HEK293 (cell line): ENCODE measurements at regions not wholly inside any gene's neighbourhood (a gene's known extent, or its start where the extent isn't known, plus 50 kb on each side); places are given as distances from the start of the nearest gene placed in this dataset.
A peak's percentile ranks its signal among the peaks of the same experiment; 100 is the strongest.

Experiments used
- CTCF ChIA-PET: fragments of 350-600 bp; formaldehyde crosslinking; extraction: SDS; loops from one replicate; lab custom pipeline; 2021; ENCODE audit warnings: antibody characterized with exemption; lab: Yijun Ruan, JAX
- POLR2A ChIA-PET: fragments of 300-600 bp; formaldehyde crosslinking; extraction: SDS; loops from one replicate; lab custom pipeline; 2020; ENCODE audit warnings: antibody characterized with exemption, inconsistent platforms; lab: Yijun Ruan, JAX
- H3K27ac ChIP-seq: fragments of 200-500 bp; sonication (Bioruptor generic); 2 replicates; pipeline ENCODE4 v1.5.1; 2014; ENCODE audit warnings: low read depth, low read length, control low read depth, inconsistent platforms; ENCODE audit errors: extremely low read depth
- H3K36me3 ChIP-seq, 2 experiments: fragments of 200-500 bp in 1 of 2; sonication (Bioruptor generic) in 1 of 2; 1 replicate in 1 of 2; 2 replicates in 1 of 2; pipeline ENCODE4 v1.5.1; 2014 to 2017; ENCODE audit warnings: inconsistent platforms in 2 of 2, low read length in 2 of 2; ENCODE audit not compliant: control insufficient read depth in 2 of 2, insufficient read depth in 1 of 2
- H3K4me1 ChIP-seq: fragments of 200-500 bp; sonication (Bioruptor generic); 2 replicates; pipeline ENCODE4 v1.5.1; 2014; ENCODE audit warnings: mild to moderate bottlenecking, low read length, inconsistent platforms; ENCODE audit not compliant: control insufficient read depth, insufficient read depth
- H3K4me3 ChIP-seq: 2 replicates; pipeline ENCODE4 v1.5.1; 2011; ENCODE audit warnings: low read depth, mild to moderate bottlenecking, control low read depth, low read length, moderate library complexity
- H3K9me3 ChIP-seq: fragments of 200-500 bp; sonication (Bioruptor generic); 2 replicates; pipeline ENCODE4 v1.5.1; 2014; ENCODE audit warnings: low read depth, low read length, inconsistent platforms; ENCODE audit not compliant: control insufficient read depth, insufficient read depth
- HOXD13 ChIP-seq: sonication (generic); formaldehyde crosslinking; IDR thresholded peaks from 2 replicates; pipeline ENCODE4 v1.8.0; 2022; ENCODE audit warnings: missing genetic modification reagents, borderline replicate concordance
- KLF10 ChIP-seq: fragments of 450-650 bp; IDR thresholded peaks from 2 replicates; pipeline ENCODE4 v1.5.1; 2018; ENCODE audit warnings: missing biosample characterization, mild to moderate bottlenecking, missing genetic modification characterization
- SP3 ChIP-seq: fragments of 450-650 bp; formaldehyde crosslinking; IDR thresholded peaks from 2 replicates; pipeline ENCODE4 v1.5.1; 2016; ENCODE audit warnings: missing biosample characterization, missing genetic modification characterization
- TCF7L2 ChIP-seq: IDR thresholded peaks from 2 replicates; pipeline ENCODE4 v1.6.1; 2011; ENCODE audit warnings: low read depth, mild to moderate bottlenecking, inconsistent platforms, low read length, moderate library complexity, borderline replicate concordance
- ZFP41 ChIP-seq: fragments of 450-650 bp; formaldehyde crosslinking; IDR thresholded peaks from 2 replicates; pipeline ENCODE4 v1.5.1; 2016; ENCODE audit warnings: missing biosample characterization, missing genetic modification characterization, borderline replicate concordance
- ZNF138 ChIP-seq: fragments of 450-650 bp; formaldehyde crosslinking; IDR thresholded peaks from 2 replicates; pipeline ENCODE4 v1.5.1; 2016; ENCODE audit warnings: missing biosample characterization, missing genetic modification characterization, borderline replicate concordance
- ZNF341 ChIP-seq: fragments of 450-650 bp; formaldehyde crosslinking; IDR thresholded peaks from 2 replicates; pipeline ENCODE4; 2016; ENCODE audit warnings: low read depth, missing biosample characterization, missing genetic modification characterization
- ZNF354C ChIP-seq: fragments of 450-650 bp; formaldehyde crosslinking; IDR thresholded peaks from 2 replicates; pipeline ENCODE4 v1.5.1; 2016; ENCODE audit warnings: missing biosample characterization, missing genetic modification characterization, low read depth, borderline replicate concordance
- ZNF501 ChIP-seq: fragments of 450-650 bp; formaldehyde crosslinking; IDR thresholded peaks from 2 replicates; pipeline ENCODE4 v1.5.1; 2016; ENCODE audit warnings: missing biosample characterization, missing genetic modification characterization
- ZNF514 ChIP-seq: fragments of 450-650 bp; formaldehyde crosslinking; IDR thresholded peaks from 2 replicates; pipeline ENCODE4 v1.5.1; 2016; ENCODE audit warnings: missing biosample characterization, missing genetic modification characterization
- ZNF548 ChIP-seq: fragments of 450-650 bp; formaldehyde crosslinking; IDR thresholded peaks from 2 replicates; pipeline ENCODE4 v1.5.1; 2016; ENCODE audit warnings: missing biosample characterization, missing genetic modification characterization
- ZNF561 ChIP-seq: fragments of 450-650 bp; IDR thresholded peaks from 2 replicates; pipeline ENCODE4 v1.5.1; 2018; ENCODE audit warnings: missing biosample characterization, missing genetic modification characterization, borderline replicate concordance
- ZSCAN5A ChIP-seq: fragments of 450-650 bp; formaldehyde crosslinking; IDR thresholded peaks from 2 replicates; pipeline ENCODE4 v1.5.1; 2016; ENCODE audit warnings: missing biosample characterization, missing genetic modification characterization
- TF ChIP-seq, protein P1 (sequence below): fragments of 450-650 bp; formaldehyde crosslinking; conservative IDR thresholded peaks from 2 replicates; pipeline ENCODE4 v1.5.1; 2016; ENCODE audit warnings: low read depth, missing biosample characterization, missing genetic modification characterization
- TF ChIP-seq, protein P2 (sequence below): fragments of 450-650 bp; formaldehyde crosslinking; IDR thresholded peaks from 2 replicates; pipeline ENCODE4 v1.5.1; 2017; ENCODE audit warnings: missing biosample characterization, missing genetic modification characterization
- TF ChIP-seq, protein P3 (sequence below): fragments of 450-650 bp; formaldehyde crosslinking; IDR thresholded peaks from 2 replicates; pipeline ENCODE4 v1.5.1; 2016; ENCODE audit warnings: missing biosample characterization, missing genetic modification characterization
- TF ChIP-seq, protein P4 (sequence below): fragments of 450-650 bp; formaldehyde crosslinking; IDR thresholded peaks from 2 replicates; pipeline ENCODE4 v1.5.1; 2016; ENCODE audit warnings: missing biosample characterization, missing genetic modification characterization
- TF ChIP-seq, protein P5 (sequence below): fragments of 450-650 bp; formaldehyde crosslinking; IDR thresholded peaks from 2 replicates; pipeline ENCODE4 v1.5.1; 2016; ENCODE audit warnings: missing biosample characterization, missing genetic modification characterization

DNA sequence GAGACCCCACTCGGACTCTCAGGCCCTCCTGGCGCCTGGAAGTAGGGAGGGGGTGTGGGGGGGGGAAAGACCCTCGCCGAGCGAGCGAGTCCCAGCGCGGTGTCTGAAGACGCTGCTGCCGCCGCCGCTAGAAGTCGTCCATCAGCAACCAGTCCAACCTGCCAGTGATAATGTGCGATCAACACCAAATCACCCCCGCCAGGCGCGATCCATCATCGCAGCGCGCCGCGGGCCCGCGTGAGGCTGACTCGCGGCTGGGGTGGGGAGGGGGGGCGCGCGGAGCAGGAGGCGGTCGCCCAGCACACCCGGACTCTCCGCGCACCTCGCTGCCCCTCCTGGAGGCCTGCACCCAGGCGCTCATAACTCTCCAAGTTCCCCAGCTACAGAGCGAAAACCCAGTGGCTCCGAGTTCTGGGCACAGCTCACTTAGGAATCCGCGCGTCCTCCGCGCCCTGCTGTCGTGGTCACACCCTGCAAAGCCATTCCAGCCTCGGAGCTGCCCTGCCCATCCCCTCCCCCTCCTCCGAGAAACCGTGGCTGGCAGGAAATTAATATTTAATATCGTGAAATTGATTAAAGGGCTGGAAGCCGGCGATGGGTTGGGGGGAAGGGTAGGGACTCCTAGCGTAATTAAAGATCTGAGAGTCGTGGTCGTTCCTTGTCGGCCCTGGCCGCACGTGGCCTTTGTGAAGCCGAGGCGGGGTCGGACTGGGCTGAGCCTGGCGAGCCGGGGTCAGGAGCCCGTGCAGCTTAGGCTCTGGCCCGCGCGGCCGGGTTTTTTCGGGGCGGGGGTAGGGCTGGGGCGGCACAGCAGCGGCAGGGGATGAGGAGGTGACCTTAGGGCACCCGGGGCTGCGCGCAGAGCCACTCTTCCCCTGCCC lies 58.1 kb upstream of the BCOR start (continued):
- TF ChIP-seq SP3 = no peak; the same call in 1 of the 2 replicates
- TF ChIP-seq, protein P1, sequence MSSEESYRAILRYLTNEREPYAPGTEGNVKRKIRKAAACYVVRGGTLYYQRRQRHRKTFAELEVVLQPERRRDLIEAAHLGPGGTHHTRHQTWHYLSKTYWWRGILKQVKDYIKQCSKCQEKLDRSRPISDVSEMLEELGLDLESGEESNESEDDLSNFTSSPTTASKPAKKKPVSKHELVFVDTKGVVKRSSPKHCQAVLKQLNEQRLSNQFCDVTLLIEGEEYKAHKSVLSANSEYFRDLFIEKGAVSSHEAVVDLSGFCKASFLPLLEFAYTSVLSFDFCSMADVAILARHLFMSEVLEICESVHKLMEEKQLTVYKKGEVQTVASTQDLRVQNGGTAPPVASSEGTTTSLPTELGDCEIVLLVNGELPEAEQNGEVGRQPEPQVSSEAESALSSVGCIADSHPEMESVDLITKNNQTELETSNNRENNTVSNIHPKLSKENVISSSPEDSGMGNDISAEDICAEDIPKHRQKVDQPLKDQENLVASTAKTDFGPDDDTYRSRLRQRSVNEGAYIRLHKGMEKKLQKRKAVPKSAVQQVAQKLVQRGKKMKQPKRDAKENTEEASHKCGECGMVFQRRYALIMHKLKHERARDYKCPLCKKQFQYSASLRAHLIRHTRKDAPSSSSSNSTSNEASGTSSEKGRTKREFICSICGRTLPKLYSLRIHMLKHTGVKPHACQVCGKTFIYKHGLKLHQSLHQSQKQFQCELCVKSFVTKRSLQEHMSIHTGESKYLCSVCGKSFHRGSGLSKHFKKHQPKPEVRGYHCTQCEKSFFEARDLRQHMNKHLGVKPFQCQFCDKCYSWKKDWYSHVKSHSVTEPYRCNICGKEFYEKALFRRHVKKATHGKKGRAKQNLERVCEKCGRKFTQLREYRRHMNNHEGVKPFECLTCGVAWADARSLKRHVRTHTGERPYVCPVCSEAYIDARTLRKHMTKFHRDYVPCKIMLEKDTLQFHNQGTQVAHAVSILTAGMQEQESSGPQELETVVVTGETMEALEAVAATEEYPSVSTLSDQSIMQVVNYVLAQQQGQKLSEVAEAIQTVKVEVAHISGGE (tag by site-specific recombination) = no peak
- TF ChIP-seq, protein P2, sequence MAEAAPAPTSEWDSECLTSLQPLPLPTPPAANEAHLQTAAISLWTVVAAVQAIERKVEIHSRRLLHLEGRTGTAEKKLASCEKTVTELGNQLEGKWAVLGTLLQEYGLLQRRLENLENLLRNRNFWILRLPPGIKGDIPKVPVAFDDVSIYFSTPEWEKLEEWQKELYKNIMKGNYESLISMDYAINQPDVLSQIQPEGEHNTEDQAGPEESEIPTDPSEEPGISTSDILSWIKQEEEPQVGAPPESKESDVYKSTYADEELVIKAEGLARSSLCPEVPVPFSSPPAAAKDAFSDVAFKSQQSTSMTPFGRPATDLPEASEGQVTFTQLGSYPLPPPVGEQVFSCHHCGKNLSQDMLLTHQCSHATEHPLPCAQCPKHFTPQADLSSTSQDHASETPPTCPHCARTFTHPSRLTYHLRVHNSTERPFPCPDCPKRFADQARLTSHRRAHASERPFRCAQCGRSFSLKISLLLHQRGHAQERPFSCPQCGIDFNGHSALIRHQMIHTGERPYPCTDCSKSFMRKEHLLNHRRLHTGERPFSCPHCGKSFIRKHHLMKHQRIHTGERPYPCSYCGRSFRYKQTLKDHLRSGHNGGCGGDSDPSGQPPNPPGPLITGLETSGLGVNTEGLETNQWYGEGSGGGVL (tag by site-specific recombination) = peak; percentile 36; the same call in 1 of the 2 replicates
- TF ChIP-seq, all 188 proteins: peak for 10

- peak overlapping the region; percentile 25 for H3K4me3 ChIP-seq
- H3K36me3 ChIP-seq = no peaks in the 10 kb centered on the region
- no peaks in the 10 kb centered on the region for H3K9me3 ChIP-seq
- ChIA-PET POLR2A (interaction anchor here (0.7 to 1.5 kb wide), 3 partner anchors 56 to 488 kb away, joined by 3 to 5 read pairs (median 3); no protein-coding TSS in a partner anchor), CTCF (interaction anchor here (0.6 to 0.7 kb wide), 2 partner anchors 91 to 440 kb away, joined by 3 to 4 read pairs; no protein-coding TSS in a partner anchor)
- H3K27ac ChIP-seq = peak overlapping the region; percentile 95
- peaks cover 12% of the 10 kb centered on the region for H3K4me1 ChIP-seq
- TF ChIP-seq ZNF341 (no peak), ZFP41 (tag by site-specific recombination) (no peak), ZNF138 (tag by site-specific recombination) (no peak), HOXD13 (CRISPR knock-in tag) (no peak), ZSCAN5A (no peak), ZNF501 (tag by site-specific recombination) (no peak), ZNF514 (tag by site-specific recombination) (no peak), ZNF561 (tag by site-specific recombination) (no peak), KLF10 (tag by site-specific recombination) (no peak), ZNF354C (tag by site-specific recombination) (no peak), ZNF548 (tag by site-specific recombination) (no peak), TCF7L2 (peak; percentile 78; the same call in 1 of the 2 replicates)
- TF ChIP-seq, protein P3, sequence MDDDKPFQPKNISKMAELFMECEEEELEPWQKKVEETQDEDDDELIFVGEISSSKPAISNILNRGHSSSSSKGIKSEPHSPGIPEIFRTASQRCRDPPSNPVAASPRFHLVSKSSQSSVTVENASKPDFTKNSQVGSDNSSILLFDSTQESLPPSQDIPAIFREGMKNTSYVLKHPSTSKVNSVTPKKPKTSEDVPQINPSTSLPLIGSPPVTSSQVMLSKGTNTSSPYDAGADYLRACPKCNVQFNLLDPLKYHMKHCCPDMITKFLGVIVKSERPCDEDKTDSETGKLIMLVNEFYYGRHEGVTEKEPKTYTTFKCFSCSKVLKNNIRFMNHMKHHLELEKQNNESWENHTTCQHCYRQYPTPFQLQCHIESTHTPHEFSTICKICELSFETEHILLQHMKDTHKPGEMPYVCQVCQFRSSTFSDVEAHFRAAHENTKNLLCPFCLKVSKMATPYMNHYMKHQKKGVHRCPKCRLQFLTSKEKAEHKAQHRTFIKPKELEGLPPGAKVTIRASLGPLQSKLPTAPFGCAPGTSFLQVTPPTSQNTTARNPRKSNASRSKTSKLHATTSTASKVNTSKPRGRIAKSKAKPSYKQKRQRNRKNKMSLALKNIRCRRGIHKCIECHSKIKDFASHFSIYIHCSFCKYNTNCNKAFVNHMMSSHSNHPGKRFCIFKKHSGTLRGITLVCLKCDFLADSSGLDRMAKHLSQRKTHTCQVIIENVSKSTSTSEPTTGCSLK (tag by site-specific recombination) = no peak
- TF ChIP-seq, protein P4, sequence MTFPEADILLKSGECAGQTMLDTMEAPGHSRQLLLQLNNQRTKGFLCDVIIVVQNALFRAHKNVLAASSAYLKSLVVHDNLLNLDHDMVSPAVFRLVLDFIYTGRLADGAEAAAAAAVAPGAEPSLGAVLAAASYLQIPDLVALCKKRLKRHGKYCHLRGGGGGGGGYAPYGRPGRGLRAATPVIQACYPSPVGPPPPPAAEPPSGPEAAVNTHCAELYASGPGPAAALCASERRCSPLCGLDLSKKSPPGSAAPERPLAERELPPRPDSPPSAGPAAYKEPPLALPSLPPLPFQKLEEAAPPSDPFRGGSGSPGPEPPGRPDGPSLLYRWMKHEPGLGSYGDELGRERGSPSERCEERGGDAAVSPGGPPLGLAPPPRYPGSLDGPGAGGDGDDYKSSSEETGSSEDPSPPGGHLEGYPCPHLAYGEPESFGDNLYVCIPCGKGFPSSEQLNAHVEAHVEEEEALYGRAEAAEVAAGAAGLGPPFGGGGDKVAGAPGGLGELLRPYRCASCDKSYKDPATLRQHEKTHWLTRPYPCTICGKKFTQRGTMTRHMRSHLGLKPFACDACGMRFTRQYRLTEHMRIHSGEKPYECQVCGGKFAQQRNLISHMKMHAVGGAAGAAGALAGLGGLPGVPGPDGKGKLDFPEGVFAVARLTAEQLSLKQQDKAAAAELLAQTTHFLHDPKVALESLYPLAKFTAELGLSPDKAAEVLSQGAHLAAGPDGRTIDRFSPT = no peak
- TF ChIP-seq, protein P5, sequence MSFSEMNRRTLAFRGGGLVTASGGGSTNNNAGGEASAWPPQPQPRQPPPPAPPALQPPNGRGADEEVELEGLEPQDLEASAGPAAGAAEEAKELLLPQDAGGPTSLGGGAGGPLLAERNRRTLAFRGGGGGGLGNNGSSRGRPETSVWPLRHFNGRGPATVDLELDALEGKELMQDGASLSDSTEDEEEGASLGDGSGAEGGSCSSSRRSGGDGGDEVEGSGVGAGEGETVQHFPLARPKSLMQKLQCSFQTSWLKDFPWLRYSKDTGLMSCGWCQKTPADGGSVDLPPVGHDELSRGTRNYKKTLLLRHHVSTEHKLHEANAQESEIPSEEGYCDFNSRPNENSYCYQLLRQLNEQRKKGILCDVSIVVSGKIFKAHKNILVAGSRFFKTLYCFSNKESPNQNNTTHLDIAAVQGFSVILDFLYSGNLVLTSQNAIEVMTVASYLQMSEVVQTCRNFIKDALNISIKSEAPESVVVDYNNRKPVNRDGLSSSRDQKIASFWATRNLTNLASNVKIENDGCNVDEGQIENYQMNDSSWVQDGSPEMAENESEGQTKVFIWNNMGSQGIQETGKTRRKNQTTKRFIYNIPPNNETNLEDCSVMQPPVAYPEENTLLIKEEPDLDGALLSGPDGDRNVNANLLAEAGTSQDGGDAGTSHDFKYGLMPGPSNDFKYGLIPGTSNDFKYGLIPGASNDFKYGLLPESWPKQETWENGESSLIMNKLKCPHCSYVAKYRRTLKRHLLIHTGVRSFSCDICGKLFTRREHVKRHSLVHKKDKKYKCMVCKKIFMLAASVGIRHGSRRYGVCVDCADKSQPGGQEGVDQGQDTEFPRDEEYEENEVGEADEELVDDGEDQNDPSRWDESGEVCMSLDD (tag by site-specific recombination) = 0 out of 2 replicates have a peak, but pooled peaks have one; percentile 15
Observed at GRCh38 chrX:40154853-40155588, 57.3 kb upstream of the BCOR start.
